Neutrophil (primary cell): ENCODE measurements at regions not wholly inside any gene's neighbourhood (a gene's known extent, or its start where the extent isn't known, plus 50 kb on each side); places are given as distances from the start of the nearest gene placed in this dataset.

ENCODE experiments used
- H3K27ac ChIP-seq: fragments of 200-600 bp; sonication (generic); 2 replicates; pipeline ENCODE4 v1.5.1; 2016; ENCODE audit warnings: mild to moderate bottlenecking, moderate library complexity
- H3K27me3 ChIP-seq: fragments of 200-600 bp; sonication (generic); 2 replicates; pipeline ENCODE4 v1.6.0; 2016; ENCODE audit warnings: mild to moderate bottlenecking
- H3K36me3 ChIP-seq: fragments of 200-600 bp; sonication (generic); 2 replicates; pipeline ENCODE4 v1.5.1; 2017
- H3K4me1 ChIP-seq, 2 experiments: fragments of 200-600 bp in 1 of 2; sonication (generic) in 1 of 2; 1 replicate in 1 of 2; 2 replicates in 1 of 2; pipeline versions ENCODE4 v1.5.1 to v1.6.1; 2013 to 2016; ENCODE audit warnings: low read depth in 1 of 2, low read length in 1 of 2, mild to moderate bottlenecking in 1 of 2, moderate library complexity in 1 of 2; ENCODE audit not compliant: control insufficient read depth in 1 of 2, insufficient read depth in 1 of 2
- H3K4me3 ChIP-seq, 2 experiments: fragments of 200-600 bp in 1 of 2; sonication (generic) in 1 of 2; 1 replicate in 1 of 2; 2 replicates in 1 of 2; pipeline ENCODE4 v1.5.1; 2013 to 2016; ENCODE audit warnings: low read depth in 1 of 2, low read length in 1 of 2, mild to moderate bottlenecking in 1 of 2, moderate library complexity in 1 of 2
- H3K9me3 ChIP-seq: fragments of 200-600 bp; sonication (generic); 2 replicates; pipeline ENCODE4 v1.5.1; 2016
- TF ChIP-seq, protein P1 (sequence below): fragments of 200-600 bp; sonication (generic); IDR thresholded peaks from 2 replicates; pipeline ENCODE4 v1.5.1; 2016; ENCODE audit warnings: antibody characterized with exemption

DNA sequence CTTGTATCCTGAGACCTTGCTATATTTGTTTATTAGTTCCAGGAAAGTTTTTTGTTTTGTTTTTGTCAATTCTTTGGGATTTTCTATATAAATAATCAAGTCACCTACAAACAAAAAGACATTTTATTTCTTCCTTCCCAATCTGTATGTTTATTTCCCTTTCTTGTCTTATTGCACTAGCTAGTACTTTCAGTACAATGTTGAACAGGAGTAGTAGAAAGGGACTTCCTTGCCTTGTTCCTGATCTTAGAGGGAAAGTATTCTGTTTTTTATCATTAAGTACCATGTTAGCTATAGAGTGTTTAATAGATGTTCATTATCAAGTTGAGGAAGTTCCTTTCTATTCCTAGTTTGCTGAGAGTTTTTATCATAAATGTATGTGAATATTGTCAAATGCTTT lies 119.5 kb upstream of the TLE4 start:
- no peaks in the 10 kb centered on the region for H3K27me3 ChIP-seq
- no peaks in the 10 kb centered on the region for H3K36me3 ChIP-seq
- H3K4me3 ChIP-seq = no peak overlapping the region
- TF ChIP-seq, protein P1, sequence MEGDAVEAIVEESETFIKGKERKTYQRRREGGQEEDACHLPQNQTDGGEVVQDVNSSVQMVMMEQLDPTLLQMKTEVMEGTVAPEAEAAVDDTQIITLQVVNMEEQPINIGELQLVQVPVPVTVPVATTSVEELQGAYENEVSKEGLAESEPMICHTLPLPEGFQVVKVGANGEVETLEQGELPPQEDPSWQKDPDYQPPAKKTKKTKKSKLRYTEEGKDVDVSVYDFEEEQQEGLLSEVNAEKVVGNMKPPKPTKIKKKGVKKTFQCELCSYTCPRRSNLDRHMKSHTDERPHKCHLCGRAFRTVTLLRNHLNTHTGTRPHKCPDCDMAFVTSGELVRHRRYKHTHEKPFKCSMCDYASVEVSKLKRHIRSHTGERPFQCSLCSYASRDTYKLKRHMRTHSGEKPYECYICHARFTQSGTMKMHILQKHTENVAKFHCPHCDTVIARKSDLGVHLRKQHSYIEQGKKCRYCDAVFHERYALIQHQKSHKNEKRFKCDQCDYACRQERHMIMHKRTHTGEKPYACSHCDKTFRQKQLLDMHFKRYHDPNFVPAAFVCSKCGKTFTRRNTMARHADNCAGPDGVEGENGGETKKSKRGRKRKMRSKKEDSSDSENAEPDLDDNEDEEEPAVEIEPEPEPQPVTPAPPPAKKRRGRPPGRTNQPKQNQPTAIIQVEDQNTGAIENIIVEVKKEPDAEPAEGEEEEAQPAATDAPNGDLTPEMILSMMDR = no peak
- no peaks in the 10 kb centered on the region for H3K9me3 ChIP-seq
- no peaks in the 10 kb centered on the region for H3K4me1 ChIP-seq
- no peak overlapping the region for H3K27ac ChIP-seq

DNA sequence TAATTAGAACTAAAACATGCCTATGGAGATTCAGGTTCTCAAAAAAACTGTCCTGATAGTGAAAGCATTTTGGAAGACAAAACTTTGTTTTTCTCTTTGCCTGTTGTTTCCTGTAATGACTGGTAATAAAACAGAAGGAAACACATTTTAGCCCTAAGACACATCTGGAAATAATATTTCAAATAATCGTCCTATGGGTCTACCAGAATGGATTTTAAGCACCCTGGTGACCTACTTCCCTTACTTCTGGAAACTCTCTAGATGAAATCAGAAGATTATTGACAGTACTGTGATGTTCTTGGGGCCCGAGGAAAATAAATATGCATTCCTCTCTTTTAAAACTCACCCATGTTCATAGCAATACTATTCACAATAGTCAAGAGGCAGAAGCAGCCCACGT lies 110.1 kb upstream of the TLE4 start:
- TF ChIP-seq, protein P1 = no peak
- Histone ChIP-seq H3K4me1 (no peaks in the 10 kb centered on the region), H3K4me3 (no peak overlapping the region), H3K36me3 (no peaks in the 10 kb centered on the region), H3K27me3 (no peaks in the 10 kb centered on the region), H3K27ac (no peak overlapping the region), H3K9me3 (no peaks in the 10 kb centered on the region)

DNA sequence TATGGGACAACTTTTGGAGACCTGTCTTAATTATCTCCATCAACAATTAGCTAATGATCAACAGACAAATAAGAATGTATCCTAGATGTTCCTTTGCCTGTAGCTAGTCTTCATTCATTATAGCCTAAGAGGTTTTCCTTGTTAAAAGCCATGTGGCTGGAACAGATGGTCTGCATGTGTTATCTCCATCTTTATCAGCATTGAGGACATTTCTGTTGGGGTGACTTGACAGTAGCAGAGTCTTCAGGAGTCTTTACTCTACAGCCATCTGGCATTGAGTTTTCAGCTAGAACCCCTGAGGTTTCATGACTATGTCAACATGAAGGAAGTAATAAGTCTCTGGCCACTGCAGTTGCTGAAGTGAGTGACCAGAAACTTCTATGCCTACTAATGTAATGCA lies 106.6 kb upstream of the TLE4 start:
- Histone ChIP-seq H3K9me3 (no peaks in the 10 kb centered on the region), H3K4me1 (no peaks in the 10 kb centered on the region), H3K36me3 (no peaks in the 10 kb centered on the region), H3K27me3 (no peaks in the 10 kb centered on the region), H3K27ac (no peak overlapping the region), H3K4me3 (no peak overlapping the region)
- TF ChIP-seq, protein P1 = no peak

DNA sequence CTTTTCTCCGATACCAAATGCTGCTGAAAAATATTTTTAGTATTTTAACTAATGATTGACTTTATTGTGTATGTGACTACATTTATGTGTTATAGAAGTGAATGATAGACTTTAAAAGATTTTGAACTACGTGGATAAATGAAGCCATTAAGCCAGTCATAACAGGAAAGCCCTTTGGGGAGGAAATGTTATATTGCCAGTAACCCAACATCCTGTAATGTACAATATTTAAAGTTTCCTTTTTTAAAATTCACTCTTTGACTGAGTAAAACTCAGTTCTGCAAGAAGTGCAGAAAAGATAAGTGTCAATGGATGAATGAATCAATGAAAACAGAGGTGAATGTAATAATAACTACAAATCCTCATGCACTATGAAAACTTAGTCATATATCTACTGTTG lies 102.6 kb upstream of the TLE4 start:
- Histone ChIP-seq H3K9me3 (no peaks in the 10 kb centered on the region), H3K36me3 (no peaks in the 10 kb centered on the region), H3K4me3 (no peak overlapping the region), H3K27ac (no peak overlapping the region), H3K27me3 (no peaks in the 10 kb centered on the region), H3K4me1 (no peaks in the 10 kb centered on the region)
- TF ChIP-seq, protein P1 = no peak

DNA sequence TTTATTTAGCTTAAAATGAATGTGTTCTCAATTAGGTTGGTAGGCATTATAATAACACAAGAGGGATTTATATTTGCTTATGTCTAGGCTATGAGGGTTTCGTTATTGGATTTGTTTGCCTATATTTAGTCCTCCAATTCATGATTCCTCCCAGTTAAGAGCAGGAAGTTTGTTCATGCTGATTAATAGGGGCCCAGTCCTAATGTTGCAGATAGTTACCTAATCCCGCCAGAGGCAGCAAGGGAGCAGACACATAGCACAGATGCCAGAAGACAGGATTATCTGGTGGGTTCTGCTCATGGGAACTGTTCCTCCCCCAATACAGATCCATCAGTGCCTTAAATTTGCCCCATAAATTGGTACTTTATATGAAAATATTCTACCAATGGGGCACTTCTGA lies 100.8 kb upstream of the TLE4 start:
- no peak overlapping the region for H3K27ac ChIP-seq
- no peaks in the 10 kb centered on the region for H3K36me3 ChIP-seq
- H3K4me3 ChIP-seq = no peak overlapping the region
- H3K27me3 ChIP-seq = no peaks in the 10 kb centered on the region
- TF ChIP-seq, protein P1 = no peak
- no peaks in the 10 kb centered on the region for H3K9me3 ChIP-seq
- no peaks in the 10 kb centered on the region for H3K4me1 ChIP-seq
